NCI-H2171 (cell line): ENCODE measurements at regions not wholly inside any gene's neighbourhood (a gene's known extent, or its start where the extent isn't known, plus 50 kb on each side); places are given as distances from the start of the nearest gene placed in this dataset.
A peak's percentile ranks its signal among the peaks of the same experiment; 100 is the strongest.

Experiments used
- DNase-seq: peaks from one replicate; lab custom pipeline; 2025; lab: John Stamatoyannopoulos, UW

GRCh38 chr17:34527908-34528470, 51.4 kb upstream of the TMEM132E start:
- DNase-seq, result no peak

- no peak for DNase-seq
Measured at GRCh38 chr17:34527136-34527907, 52.1 kb upstream of the TMEM132E start.

GRCh38 chr17:34525651-34526050, 53.7 kb upstream of the TMEM132E start:
- no peak for DNase-seq

- DNase-seq, result no peak
Measured at GRCh38 chr17:34521955-34522354, 57.4 kb upstream of the TMEM132E start.

DNA sequence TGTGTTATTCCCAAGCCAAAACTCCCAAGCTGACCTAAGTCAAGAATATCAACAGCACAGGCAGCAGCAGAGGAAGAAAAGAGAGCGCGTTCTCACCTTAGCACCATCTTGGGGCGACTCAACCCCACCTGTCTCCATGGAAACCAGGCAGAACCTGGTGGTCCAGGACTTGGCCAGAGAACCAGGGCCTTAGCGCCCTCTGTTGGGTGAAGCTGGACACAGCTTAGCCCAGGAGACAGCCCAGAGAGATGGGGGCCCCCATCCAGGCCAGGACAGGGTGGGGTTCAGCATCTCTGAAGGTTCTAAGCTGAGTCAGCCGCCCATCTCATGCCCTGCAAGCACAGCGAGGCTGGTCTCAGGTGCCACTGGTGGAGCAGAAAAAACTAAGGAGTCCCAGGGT, 60.1 kb upstream of the TMEM132E start:
- no peak for DNase-seq

GRCh38 chr17:34517406-34517805, 62.0 kb upstream of the TMEM132E start:
- no peak for DNase-seq

GRCh38 chr17:34511931-34512330, 67.5 kb upstream of the TMEM132E start:
- DNase-seq, result no peak

DNA sequence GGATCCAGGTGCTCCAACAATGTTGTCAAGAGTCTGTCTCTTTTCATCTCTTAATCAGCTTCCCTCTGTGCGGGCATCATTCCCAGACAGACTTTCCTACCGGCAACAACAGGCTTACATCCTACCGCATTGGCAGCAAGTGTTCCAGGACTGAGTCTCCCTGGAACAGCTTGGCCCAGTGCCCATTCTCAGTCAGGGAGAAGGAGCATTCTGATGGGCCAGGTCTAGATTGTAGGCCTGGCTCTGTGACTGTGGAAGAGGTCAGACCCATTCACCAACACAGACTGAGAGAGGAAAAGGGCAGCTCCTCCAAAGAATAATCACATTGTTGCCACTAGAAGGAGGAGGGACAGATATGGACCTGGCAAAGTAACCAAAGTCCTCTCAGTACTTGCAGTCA, 68.1 kb upstream of the TMEM132E start:
- DNase-seq, result peak; percentile 9

DNA sequence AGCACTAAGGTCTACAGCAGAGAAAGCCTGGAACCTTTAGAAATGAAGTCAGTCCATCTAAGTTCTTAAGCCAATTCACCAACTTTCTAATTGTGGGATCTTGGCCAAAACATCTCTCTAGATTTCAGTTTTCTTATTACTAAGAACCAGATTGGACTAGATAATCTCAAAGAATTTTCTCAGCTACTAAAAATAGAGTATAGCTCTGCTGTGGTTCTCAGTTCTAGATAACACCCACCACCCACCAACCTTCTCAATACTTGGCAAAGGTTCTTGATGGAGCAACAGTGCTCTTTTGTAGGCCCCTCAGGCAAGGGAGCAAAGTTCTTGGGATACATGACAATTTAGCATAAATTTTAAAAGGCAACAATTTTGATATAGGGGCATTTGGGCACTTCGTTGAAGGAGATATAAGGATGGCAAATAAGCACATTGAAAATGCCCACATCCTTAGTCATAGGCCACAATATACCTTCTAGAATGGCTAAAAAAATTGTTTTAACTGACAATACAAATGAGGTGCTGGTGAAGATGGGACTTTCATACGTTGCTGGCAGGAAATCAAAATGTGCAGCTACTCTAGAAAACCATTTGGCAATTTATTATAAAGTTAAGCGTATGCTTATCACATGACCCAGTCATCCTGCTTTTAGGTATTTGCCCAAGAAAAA, 74.4 kb upstream of the TMEM132E start:
- DNase-seq, result no peak

DNA sequence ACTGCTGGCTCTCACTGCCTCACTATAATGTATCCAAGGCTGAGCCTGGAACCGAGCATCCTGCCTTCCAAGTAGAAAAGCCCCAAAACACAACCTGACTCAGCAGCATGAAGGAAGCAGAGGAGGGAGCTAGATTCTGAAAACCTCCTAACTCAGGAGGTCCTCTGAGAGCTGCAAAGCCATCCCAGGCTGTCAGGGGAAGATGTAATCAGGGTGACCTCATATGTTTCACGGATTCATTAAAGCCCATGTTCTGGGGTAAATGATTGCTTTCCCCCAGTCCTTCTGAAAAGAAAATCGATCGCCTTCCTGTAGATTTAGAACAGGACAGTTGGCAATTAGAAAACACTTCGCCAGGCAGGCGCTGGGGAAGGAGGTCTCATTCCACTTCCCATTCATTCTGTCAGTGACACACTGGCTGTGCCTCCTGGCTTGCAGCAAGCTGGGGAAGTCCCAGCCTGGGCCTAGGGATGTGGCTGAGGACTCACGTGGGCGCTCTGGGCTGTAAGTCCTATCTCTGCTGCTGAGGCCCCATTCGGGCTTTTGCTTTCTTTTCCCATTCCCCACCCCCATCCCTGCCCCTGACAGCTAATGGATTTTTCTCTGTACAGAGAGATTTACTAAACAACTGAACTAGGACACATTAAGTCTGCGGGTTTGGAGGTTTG, 75.7 kb upstream of the TMEM132E start:
- DNase-seq, result no peak

- DNase-seq, result no peak
Measured at GRCh38 chr17:34502426-34502825, 77.0 kb upstream of the TMEM132E start.

GRCh38 chr17:34499576-34499975, 79.8 kb upstream of the TMEM132E start:
- DNase-seq, result no peak

- no peak for DNase-seq
Measured at GRCh38 chr17:34493917-34494316, 85.5 kb upstream of the TMEM132E start.

DNA sequence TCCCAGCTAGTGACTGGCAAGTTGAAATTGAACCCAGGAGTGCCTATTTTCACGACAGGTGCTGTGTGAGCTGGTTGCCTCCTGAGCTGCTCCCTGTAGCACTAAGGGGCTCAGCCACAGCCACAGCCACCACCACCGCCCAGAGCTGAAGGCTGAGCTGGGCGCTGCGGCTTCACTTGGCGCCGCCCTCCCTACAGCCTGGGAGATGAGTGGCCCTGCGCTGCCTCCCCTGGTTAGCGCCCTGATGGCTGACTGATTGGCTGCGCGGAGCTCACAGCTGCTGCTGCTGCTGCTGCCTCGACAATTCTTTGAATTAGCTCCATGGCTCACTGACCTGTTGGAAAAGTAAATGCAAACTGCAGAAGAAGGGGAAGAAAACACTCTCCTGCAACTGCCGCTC, 91.8 kb upstream of the TMEM132E start:
- no peak for DNase-seq

GRCh38 chr17:34486761-34487160, 92.6 kb upstream of the TMEM132E start:
- DNase-seq, result no peak

GRCh38 chr17:34485999-34486398, 93.4 kb upstream of the TMEM132E start:
- DNase-seq, result no peak

DNA sequence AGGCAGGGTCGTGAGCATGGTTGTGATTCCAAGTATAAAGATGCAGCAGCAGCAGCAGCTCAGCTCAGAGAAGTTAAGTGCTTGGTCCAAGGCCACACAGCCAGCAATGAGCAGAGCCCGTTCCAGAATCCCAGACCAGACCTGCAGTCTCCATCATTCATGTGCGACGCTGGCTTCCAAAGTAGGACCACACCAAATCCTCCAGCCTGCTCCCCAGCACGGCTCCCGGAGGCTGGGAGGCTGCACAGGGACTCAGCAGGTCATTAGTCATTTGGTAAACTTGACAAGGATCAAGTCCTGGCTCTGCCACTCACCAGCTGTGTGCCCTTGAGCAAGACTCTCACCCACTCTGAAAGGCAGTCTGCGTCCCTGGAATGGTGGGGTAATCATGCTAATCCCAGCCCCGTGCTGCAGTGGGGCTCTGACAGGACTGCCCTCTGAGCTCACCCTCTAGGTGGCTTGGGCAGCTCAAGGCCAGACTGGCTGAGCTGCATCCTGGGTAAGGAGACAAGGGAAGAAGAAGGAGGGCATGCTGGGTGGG, 95.1 kb upstream of the TMEM132E start:
- no peak for DNase-seq

- DNase-seq, result no peak
Measured at GRCh38 chr17:34482730-34483129, 96.7 kb upstream of the TMEM132E start.

- DNase-seq, result no peak
Measured at GRCh38 chr17:34481779-34482178, 97.6 kb upstream of the TMEM132E start.

DNA sequence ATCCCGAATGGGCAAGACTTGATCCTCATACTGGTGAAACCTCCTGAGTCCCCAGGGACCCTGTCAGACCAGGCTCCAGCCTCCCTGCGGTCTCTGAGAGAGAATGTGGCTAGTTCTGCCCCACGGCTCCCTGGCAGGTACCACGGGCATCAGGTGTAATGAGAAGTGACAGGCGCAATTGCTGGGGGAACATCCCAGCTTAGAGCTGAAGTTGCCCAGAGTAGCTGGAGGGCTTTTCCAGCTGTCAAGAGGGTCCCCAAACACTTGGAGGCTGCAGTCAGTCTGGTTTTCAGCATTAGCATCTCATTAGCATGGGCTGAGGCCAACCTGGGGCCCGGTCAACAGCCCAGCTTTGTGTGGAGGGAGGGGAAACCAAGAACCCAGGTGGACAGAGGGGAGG, 100.0 kb upstream of the TMEM132E start:
- DNase-seq, result no peak

DNA sequence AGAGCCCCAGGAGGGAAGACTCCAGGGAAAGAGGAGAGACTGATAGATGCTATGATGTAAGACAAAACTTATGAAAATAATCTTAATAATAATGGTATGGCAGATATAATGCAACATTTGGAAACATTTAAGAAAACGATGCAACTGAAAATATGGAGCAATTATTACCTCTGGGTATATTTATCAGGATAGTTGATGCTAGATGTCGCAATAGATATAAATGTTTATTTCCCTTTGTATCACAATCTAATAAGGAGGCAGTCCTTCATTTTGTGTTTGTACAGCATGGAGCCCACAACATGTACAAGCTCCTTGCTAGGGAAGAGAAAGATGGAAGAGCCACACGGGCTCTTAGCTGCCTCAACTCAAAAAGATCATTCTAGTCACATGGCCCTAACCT, 101.1 kb upstream of the TMEM132E start:
- no peak for DNase-seq

DNA sequence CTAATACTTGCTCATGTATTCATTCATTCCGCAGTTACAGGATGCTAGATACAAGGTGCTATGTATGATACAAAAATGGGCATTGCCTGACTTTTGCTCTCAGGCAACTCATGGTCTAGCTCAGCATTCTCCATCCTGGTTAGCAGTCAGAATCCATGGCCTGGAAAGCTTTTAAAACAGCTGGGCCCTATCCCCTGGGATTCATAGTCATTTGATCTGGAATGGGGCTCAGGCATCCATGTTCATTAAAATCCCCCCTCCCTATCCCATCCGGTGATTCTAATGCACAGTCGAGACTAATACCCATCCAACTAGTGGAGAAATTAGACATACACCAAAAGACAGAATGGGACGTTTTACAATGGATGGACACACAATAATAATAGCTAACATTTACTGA, 104.1 kb upstream of the TMEM132E start:
- DNase-seq, result no peak

DNA sequence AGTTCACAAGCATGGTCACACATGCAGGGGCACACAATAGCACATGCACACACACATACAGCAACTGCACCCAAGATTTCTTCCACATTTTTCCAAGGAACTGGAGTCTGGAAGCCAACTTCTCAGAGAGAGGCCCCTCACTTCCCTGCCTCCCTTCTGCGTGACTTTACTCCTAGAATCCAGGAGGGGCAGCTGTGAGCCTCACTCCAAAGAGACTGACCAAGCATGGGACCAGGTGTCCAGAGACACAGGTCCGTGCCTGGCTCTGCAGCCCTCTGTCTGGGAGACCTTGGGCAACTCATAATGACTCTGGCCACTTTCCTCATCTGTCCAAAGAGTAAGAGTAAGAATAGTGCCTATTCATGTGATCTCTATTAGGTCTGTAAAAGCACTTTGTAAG, 104.7 kb upstream of the TMEM132E start:
- DNase-seq, result no peak
